Endothelial cell of hepatic sinusoid (primary cell): ENCODE measurements at regions not wholly inside any gene's neighbourhood (a gene's known extent, or its start where the extent isn't known, plus 50 kb on each side); places are given as distances from the start of the nearest gene placed in this dataset.
"Not testable (repeated sequence)": the region's sequence is repeated elsewhere in the genome, so short reads cannot be mapped to it uniquely, and the experiment has no call there.

ENCODE experiments used
- in situ Hi-C: cut with HindIII; loops from 2 replicates; pipeline ENCODE4 v1.10.0; 2017; ENCODE audit warnings: low sequenced_read_pairs

DNA sequence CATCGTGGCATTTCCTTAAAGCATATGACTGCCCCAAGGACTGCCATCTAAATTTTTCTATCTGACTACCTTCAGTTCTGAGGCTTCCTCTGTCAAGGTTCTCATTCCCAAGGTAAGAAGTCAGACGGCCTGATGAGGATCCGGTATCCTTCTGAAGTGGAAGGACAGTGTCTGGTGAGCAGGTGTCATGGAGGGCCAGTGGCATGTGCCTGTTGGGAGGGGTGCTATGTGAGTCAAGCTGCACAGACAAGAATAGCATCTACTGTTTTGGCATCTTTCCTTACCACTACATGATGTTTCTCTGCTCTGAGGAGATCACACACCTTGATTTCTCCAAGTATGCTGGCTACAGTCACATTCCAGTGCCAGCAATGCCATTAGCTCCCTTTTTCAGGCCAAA is 99.6 kb upstream of the RGS1 start:
- in situ Hi-C loops: loop anchor here (25.0 kb wide), 1 partner anchor 536 kb away; no protein-coding TSS in a partner anchor

DNA sequence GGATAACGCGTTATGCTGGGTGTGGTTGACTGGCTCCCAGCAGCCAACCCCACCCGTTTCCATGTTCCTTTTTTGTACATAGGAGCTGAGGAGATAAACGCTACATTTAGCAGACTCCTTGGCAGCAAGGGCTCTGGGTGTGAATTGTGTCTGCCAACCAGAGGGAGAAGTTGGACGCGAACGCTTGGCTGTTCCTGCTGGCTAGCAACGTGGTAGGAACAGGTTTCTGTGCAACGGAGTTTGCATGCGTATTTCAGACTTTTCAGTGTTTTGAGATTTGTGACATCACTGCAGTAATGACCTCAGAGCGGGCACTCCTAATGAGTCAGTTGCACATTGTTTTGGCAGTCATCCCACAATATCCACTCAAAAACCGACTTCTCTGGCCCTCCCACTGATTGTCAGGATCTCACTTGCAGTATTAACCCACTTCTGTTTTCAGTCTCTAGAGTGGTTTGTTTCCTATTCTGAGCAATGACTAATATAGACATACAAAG is 98.7 kb upstream of the RGS1 start:
- in situ Hi-C loops: loop anchor here (25.0 kb wide), 1 partner anchor 535 kb away; no protein-coding TSS in a partner anchor

DNA sequence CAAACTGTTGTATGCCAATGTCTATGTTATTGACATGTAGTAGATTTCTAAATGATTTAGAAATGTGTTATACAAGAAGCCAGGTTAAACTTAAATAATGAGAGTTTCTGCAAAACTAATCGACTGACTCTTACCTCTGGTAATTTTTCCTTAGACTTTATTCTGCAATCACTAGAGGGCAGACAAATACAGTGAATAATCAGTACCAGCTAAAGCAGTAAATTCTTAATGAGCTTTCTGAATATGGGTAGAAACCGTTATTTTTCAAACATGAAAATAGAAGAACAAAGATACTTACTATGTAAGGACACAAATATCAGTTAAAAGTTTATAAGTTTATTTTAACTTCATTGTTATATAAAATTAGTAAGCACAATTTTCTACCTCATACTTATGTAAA is 97.9 kb upstream of the RGS1 start:
- in situ Hi-C loops: loop anchor here (25.0 kb wide), 1 partner anchor 535 kb away; no protein-coding TSS in a partner anchor

DNA sequence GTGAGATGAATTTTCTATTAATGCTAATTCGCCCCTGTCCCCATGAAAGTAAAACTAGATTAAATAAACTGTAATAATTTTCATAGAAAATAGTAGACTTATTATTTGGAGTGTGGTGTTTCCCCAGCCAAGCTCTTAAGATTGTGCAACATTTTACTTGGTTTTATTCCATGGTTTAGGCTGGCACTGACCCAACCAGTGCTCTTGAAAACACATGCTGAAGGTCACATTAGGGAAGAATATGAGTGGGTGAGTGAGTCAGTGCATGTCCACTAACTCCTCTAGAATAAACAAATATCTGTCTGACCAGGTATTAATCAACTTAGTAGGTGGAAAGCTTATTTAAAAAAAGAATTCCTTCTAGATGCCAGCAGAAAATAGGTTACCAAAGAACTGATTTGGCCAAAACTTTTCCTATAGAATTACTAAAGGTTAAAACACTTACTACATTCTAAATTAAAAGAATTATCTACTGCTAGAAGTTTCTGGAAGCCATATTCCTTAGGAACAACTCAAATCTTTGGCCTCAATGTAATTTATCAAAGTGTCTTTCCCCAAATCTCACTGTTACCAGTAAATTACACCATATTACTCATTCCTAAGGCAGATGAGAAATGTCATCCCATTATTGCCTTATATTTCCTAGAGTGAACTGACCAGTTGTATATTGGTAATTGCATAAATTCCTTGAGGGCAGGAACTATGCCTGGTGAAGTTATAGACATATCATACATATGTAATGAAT is 89.7 kb upstream of the RGS1 start:
- in situ Hi-C loops: loop anchor here (25.0 kb wide), 1 partner anchor 526 kb away; no protein-coding TSS in a partner anchor

DNA sequence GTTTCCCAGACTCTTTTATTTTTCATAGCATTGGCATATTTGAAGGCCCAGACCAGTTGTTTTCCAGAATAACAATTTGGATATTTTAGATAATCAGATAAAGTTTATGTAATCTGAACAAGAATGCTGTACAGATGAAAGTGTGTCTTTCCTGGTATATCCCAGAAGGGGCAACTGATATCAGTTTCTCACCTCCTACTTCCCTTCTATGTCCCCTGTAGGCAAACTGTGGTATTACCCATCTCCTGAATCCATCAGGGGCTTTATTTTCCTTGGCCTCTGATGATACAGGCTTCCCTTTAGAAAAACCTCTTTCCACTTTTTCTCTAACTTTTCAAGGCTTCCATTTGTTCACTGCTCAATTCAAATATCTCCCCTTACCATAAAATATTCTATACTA is 87.5 kb upstream of the RGS1 start:
- in situ Hi-C loops: loop anchor here (25.0 kb wide), 1 partner anchor 524 kb away; no protein-coding TSS in a partner anchor

DNA sequence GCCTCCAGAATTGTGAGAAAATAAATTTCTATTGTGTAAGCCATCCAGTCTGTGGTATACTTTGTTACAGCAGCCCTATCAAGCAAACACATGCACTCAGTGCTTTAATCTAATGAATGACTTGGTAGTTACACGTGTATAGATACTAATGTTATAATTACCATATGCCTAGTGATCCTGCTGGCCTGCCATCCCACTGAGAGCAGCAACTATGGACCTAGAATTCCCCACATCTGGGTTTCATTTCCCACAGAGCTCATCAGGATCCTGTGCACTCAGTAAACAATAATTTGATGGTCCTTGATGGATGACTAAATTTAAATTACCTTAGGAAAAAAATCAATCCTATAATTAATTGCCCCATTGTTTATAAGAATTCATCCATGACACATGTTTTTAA is 86.5 kb upstream of the RGS1 start:
- in situ Hi-C loops: loop anchor here (25.0 kb wide), 1 partner anchor 523 kb away; no protein-coding TSS in a partner anchor

- in situ Hi-C loops: loop anchor here (25.0 kb wide), 1 partner anchor 523 kb away; no protein-coding TSS in a partner anchor
Measured at GRCh38 chr1:192489748-192490147, 85.8 kb upstream of the RGS1 start.

DNA sequence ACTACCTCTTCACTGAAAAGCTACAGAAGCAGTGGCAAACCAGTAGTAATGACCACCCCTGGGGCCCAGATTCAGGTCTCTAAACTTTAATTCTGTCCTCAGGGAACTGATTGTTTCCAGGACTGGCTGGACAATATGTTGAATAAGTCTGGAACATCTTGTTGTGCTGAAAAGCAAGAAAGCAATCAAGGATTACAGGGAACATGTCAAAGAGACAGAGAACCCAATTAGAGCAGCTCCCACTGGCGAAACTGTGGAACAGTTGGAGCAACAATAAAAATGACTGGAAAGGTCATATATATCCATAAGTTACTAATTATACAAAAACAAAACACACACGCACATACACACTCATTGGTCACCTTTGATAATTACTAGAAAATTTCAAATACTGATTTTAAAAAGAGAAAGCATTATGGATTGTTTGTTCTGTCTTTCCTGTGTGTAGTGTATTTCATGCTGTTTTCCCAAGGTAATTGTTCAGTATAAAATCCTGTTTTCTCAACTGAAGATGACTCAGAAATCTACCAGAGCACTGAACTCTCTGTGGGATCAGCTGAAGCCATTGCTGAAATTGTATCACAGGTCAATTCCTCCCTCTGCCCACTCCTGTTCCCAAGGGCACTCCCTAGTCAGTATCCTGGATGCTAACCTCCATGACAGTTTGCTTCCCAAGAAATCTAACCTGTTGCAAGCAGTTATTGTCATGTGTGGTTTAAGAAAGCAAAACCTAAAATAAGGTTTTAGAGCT is 83.6 kb upstream of the RGS1 start:
- in situ Hi-C loops: loop anchor here (25.0 kb wide), 1 partner anchor 520 kb away; no protein-coding TSS in a partner anchor

DNA sequence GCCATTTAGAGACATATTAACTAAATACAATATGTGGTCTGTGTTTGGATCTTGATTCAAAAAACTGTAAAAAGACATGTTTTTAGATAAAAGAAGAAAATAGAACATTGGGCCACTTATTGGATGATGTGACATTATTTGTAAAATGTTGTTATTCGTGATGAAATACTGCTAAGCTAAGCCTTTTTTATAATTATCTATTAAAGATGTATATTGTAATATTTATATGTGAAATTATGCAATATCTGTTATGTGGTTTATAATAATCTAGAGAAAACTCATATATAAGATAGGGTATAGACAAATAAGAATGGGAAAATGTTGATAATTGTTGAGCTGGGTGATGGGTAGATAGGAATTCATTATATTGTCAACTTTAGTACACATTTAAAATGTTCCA is 82.0 kb upstream of the RGS1 start:
- in situ Hi-C loops: loop anchor here (25.0 kb wide), 1 partner anchor 519 kb away; no protein-coding TSS in a partner anchor

GRCh38 chr1:192496369-192497056 is 79.1 kb upstream of the RGS1 start:
- in situ Hi-C loops: loop anchor here (5.0 to 25.0 kb wide), 2 partner anchors 51 to 516 kb away; no protein-coding TSS in a partner anchor

DNA sequence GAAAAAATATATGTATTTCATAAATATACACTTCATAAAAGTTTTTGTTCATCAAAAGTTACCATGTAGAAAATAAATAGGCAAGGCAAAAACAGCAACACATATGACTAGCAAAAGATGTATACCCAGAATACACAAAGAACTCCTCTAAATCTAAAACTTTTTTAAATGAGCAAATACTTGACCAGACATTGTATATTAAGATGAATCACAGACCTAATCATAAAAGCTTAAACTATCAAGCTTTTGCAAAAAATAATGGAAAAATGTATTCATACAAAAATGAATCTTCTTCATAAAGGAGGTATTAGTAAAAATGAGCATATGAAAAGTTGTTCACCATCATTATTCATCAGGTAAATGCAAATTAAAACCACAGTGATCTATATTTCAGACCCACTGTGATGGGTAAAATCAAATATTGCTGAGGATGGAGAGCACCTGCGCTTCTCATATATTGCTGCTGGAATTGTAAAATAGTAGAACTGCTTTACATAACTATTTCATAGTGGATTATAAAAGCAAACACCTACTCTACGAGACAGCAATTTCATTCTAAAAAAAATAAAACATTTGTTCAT is 78.3 kb upstream of the RGS1 start:
- in situ Hi-C loops: loop anchor here (5.0 to 25.0 kb wide), 2 partner anchors 50 to 515 kb away; no protein-coding TSS in a partner anchor

DNA sequence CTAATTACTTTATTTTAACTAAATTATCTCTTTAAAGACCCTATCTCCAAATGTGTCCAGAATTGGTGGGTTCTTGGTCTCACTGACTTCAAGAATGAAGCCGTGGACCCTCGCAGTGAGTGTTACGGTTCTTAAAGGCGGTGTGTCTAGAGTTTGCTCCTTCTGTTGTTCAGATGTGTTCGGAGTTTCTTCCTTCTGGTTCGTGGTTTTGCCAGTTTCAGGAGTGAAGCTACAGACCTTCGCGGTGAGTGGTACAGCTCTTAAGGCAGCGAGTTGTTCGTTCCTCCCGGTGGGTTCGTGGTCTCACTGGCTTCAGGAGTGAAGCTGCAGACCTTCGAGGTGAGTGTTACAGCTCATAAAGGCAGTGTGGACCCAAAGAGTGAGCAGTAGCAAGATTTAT is 77.5 kb upstream of the RGS1 start:
- in situ Hi-C loops: loop anchor here (5.0 to 25.0 kb wide), 2 partner anchors 49 to 514 kb away; no protein-coding TSS in a partner anchor

DNA sequence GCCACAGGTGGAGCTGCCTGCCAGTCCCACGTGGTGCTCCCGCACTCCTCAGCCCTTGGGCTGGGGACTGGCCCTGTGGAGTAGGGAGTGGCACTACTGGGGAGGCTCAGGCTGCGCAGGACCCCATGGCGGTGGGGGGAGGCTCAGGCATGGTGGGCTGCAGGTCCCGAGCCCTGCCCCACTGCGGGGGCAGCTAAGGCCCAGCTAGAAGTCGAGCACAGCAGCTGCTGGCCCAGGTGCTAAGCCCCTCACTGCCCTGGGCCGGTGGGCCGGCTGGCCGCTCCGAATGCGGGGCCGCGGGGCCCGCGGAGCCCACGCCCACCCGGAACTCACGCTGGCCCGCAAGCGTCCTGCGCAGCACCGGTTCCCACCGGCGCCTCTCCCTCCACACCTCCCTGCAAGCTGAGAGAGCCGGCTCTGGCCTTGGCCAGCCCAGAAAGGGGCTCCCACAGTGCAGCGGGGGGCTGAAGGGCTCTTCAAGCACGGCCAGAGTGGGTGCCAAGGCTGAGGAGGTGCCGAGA is 76.5 kb upstream of the RGS1 start:
- in situ Hi-C loops: loop anchor here (5.0 to 25.0 kb wide), 2 partner anchors 48 to 513 kb away; no protein-coding TSS in a partner anchor

DNA sequence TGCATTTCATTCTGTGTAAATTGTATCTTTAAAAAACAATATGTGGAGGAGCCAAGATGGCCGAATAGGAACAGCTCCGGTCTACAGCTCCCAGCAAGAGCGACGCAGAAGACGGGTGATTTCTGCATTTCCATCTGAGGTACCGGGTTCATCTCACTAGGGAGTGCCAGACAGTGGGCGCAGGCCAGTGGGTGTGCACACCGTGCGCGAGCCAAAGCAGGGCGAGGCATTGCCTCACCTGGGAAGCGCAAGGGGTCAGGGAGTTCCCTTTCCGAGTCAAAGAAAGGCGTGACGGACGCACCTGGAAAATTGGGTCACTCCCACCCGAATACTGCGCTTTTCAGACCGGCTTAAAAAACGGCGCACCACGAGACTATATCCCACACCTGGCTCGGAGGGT is 75.0 kb upstream of the RGS1 start:
- in situ Hi-C loops: not testable (repeated sequence)

GRCh38 chr1:192506741-192507155 is 68.8 kb upstream of the RGS1 start:
- in situ Hi-C loops: no loop called here

GRCh38 chr1:192512426-192513162 is 63.0 kb upstream of the RGS1 start:
- in situ Hi-C loops: no loop called here

GRCh38 chr1:192513196-192513595 is 62.4 kb upstream of the RGS1 start:
- in situ Hi-C loops: no loop called here

- in situ Hi-C loops: no loop called here
Measured at GRCh38 chr1:192513697-192514096, 61.9 kb upstream of the RGS1 start.

DNA sequence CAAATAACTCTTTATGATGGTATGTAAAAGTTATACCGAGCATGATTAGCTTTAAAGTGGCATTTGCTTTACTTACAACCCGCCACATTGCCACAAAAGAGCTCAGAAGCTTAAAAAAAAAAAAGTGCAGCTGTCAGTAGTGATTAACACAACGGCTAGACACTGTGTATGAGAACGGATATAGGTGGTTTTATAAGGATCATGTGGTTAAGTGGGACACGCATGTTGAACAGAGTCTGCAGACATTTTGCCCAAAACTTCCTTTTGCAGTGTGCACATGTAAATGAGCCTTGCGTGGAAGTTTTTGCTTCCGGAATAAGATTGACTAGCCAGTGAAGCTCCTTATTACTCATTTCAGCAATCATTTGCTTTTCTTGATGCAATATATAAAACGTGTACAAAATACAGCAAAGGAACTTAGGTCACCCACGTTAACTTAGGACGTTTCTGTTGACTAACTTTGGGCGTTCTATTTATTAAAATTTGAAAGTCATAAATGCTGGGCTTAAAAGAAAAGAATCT is 58.7 kb upstream of the RGS1 start:
- in situ Hi-C loops: no loop called here
